D721Med (cell line): ENCODE measurements at regions not wholly inside any gene's neighbourhood (a gene's known extent, or its start where the extent isn't known, plus 50 kb on each side); places are given as distances from the start of the nearest gene placed in this dataset.

Experiments
- DNase-seq: peaks from one replicate; pipeline ENCODE4 v3.0.0; 2011; ENCODE audit warnings: low spot score; ENCODE audit not compliant: insufficient read length
- FAIRE-seq: peaks from 2 replicates; lab custom pipeline; 2011; peaks lifted over from hg19 to GRCh38; lab: Jason Lieb, UNC
- CTCF ChIP-seq: IDR thresholded peaks from 2 replicates; pipeline ENCODE4 v1.5.1; 2012; ENCODE audit warnings: mild to moderate bottlenecking, control low read depth; ENCODE audit not compliant: insufficient read depth; ENCODE audit errors: missing control alignments

DNA sequence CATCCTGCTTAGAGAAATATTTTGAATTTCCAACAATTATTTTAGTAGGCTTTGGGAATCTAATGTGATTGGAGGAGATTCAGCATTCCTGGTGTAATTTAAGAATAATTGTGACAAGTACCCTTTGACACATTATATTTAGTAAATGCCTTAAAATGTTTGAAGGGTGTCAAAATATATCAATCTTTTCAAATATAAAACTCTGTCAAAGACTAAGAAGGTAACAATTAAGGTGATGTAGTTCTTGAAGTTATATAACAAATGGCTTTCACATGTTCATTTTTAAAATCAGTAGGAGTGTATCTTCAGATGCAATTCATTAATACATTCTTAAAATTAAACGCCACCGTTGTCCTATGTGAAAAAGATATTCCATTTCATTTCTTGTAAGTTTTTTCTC is 1977.1 kb upstream of the CDH9 start:
- no peak for FAIRE-seq
- no peak for DNase-seq
- no peak for TF ChIP-seq CTCF

- no peak for DNase-seq
- no peak for TF ChIP-seq CTCF
- no peak for FAIRE-seq
These were observed 1967.0 kb upstream of the CDH9 start for GRCh38 chr5:29005386-29005785.

GRCh38 chr5:29002481-29002880 is 1964.1 kb upstream of the CDH9 start:
- no peak for FAIRE-seq

DNA sequence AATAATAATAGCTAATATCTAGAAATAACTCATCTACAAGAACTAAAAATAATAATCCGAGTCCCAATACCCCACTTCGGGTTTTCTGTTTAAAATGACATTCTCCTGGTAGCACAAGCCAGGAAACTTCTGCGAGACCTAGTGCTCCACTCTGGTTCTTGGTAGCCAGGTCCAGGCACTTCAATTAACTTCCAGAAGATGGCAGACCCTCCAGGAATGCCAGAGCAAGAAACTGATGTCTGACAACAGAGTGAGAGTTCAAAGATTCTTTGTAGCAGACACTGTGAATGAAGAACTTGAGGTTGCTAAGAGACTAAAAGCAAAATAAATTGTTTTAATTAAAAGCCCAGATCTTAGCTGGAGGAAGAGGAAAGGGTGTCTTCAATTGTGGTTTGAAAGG is 1963.3 kb upstream of the CDH9 start:
- TF ChIP-seq CTCF, result no peak
- DNase-seq (no peak), FAIRE-seq (no peak)

More at GRCh38 chr5:29002481-29002880, 1964.1 kb upstream of the CDH9 start:
- TF ChIP-seq CTCF, result no peak
- DNase-seq, result no peak

GRCh38 chr5:28984639-28985038 is 1946.3 kb upstream of the CDH9 start:
- FAIRE-seq, result no peak
- TF ChIP-seq CTCF, result no peak
- no peak for DNase-seq

GRCh38 chr5:28975508-28975907 is 1937.1 kb upstream of the CDH9 start:
- DNase-seq (no peak), FAIRE-seq (no peak)
- TF ChIP-seq CTCF, result no peak

- DNase-seq (no peak), FAIRE-seq (no peak)
- no peak for TF ChIP-seq CTCF
These were observed 1929.5 kb upstream of the CDH9 start for GRCh38 chr5:28967848-28968247.
